ENCODE measurements at regions not wholly inside any gene's neighbourhood (a gene's known extent, or its start where the extent isn't known, plus 50 kb on each side); places are given as distances from the start of the nearest gene placed in this dataset.

GRCh38 chr17:77740481-77740880, 218.0 kb upstream of the TNRC6C start:
- DNase-seq: no peak

- DNase-seq: peak; percentile 19
Measured at GRCh38 chr17:77741109-77741508, 217.4 kb upstream of the TNRC6C start.

GRCh38 chr17:77742579-77742978, 215.9 kb upstream of the TNRC6C start:
- no peak for DNase-seq

- DNase-seq: no peak
Measured at GRCh38 chr17:77744066-77744988, 214.2 kb upstream of the TNRC6C start.

GRCh38 chr17:77745702-77746101, 212.8 kb upstream of the TNRC6C start:
- no peak for DNase-seq

GRCh38 chr17:77746393-77746792, 212.1 kb upstream of the TNRC6C start:
- DNase-seq: no peak

GRCh38 chr17:77746896-77747554, 211.5 kb upstream of the TNRC6C start:
- DNase-seq: no peak

GRCh38 chr17:77748436-77748835, 210.1 kb upstream of the TNRC6C start:
- no peak for DNase-seq

GRCh38 chr17:77749321-77749751, 209.2 kb upstream of the TNRC6C start:
- no peak for DNase-seq

GRCh38 chr17:77749989-77750388, 208.5 kb upstream of the TNRC6C start:
- DNase-seq: no peak

- no peak for DNase-seq
Measured at GRCh38 chr17:77750427-77751043, 208.0 kb upstream of the TNRC6C start.

GRCh38 chr17:77753246-77753645, 205.3 kb upstream of the TNRC6C start:
- no peak for DNase-seq

GRCh38 chr17:77753691-77754245, 204.7 kb upstream of the TNRC6C start:
- no peak for DNase-seq

- DNase-seq: no peak
Measured at GRCh38 chr17:77754956-77755355, 203.5 kb upstream of the TNRC6C start.

GRCh38 chr17:77755410-77755963, 203.0 kb upstream of the TNRC6C start:
- DNase-seq: no peak

GRCh38 chr17:77756028-77756427, 202.5 kb upstream of the TNRC6C start:
- no peak for DNase-seq

GRCh38 chr17:77756846-77757560, 201.5 kb upstream of the TNRC6C start:
- DNase-seq: no peak

- DNase-seq: no peak
Measured at GRCh38 chr17:77757561-77757898, 201.0 kb upstream of the TNRC6C start.

GRCh38 chr17:77763023-77763422, 195.5 kb upstream of the TNRC6C start:
- DNase-seq: no peak

- DNase-seq: no peak
Measured at GRCh38 chr17:77763575-77763974, 194.9 kb upstream of the TNRC6C start.

GRCh38 chr17:77765292-77765691, 193.2 kb upstream of the TNRC6C start:
- no peak for DNase-seq

GRCh38 chr17:77767148-77767547, 191.4 kb upstream of the TNRC6C start:
- no peak for DNase-seq
